GM21367 (cell line): ENCODE measurements at regions not wholly inside any gene's neighbourhood (a gene's known extent, or its start where the extent isn't known, plus 50 kb on each side); places are given as distances from the start of the nearest gene placed in this dataset.

Source experiments
- ATAC-seq: cut with Tn5 transposase; IDR thresholded peaks from one replicate; pipeline ENCODE4 v1.9.1; 2021; ENCODE audit not compliant: unreplicated experiment

DNA sequence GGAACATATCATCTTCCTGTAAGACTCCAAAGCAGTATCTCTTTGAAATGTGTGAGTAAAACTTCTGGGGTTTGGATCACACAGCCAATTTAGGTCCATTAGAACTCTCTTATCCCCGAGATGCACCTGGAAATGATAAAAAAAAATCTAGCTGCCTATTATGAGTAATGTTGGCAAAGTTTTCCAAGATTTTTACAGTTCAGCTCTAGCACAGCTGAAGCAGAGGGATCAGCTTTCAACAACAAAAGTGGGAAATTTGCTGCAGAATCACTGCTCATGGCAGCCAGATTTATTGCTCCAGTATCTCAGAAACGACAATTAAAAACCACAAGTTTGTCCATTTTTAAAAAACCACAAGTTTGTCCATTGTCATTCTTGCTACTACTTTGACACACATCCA lies 292.2 kb downstream of the IRX2 start:
- no peak for ATAC-seq

DNA sequence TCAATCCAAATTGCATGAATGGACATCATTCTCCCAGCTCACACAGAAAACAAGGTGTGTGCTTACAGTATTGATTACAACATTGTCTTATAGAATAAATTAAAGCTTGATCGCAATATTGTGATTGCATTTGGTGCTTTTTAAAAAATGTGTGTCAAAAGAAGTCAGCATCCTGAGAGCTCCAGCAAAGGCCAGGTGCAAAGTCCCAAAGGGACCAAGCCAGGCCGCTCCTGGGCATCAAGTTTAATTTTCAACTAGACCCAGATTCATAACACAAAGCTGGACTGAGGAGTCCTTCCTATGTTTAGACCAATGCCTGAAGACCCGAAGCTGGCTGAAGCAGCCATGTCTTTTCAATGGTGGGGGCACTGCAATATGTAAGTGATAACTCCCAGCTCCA lies 295.6 kb downstream of the IRX2 start:
- no peak for ATAC-seq

DNA sequence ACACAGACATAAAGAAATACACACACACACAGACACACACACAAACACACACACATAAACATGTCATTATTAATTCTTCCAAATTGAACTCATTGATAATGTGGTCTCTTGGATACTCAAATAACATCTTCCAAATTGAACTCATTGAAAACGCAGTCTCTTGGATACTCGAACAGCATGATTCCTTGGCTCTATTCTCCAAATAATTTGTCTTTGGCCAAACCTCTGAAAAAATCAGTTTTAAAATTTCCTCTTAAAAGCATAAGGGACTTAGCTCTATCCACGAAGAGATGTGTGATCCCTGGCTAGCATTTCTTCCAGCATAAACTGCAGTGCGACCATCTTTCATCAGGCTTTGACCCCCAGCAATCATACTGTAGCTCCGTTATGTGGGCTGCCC lies 296.6 kb downstream of the IRX2 start:
- no peak for ATAC-seq

DNA sequence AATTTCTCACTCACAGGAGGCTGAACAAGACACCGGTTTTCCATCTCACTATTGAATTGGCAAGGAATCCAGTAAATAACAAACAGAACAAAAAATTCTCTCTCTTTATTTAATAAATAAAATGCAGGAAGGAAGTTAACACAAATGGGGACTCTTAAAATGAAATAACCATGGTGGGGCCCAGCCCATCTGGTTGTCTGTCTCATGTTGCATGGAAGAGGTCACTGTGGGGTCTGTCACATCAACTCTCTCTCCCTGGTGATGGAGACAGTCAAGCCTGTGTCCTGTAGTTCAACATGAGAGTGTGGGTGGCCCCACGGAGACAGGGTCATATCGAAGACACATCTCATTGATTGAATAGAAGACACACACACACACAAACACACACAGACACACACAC lies 297.7 kb downstream of the IRX2 start:
- no peak for ATAC-seq

DNA sequence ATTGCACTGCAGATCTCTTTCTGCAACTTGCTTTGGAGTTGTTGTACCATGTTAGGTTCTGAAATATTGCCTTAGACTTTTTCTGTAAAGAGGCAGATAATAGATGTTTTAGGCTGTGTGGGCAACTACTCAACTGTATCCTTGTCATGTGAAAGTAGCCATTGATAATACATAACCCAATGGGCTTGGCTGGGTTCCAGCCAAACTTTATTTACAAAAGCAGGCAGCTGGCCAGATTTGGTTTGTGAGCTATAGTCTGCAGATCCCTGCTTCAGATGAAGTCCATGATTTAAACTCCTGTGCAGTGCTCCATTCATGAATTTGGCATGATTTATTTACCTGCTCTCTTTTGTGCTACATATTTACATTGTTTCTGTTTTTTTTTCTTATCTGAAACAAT lies 300.4 kb downstream of the IRX2 start:
- ATAC-seq: no peak

DNA sequence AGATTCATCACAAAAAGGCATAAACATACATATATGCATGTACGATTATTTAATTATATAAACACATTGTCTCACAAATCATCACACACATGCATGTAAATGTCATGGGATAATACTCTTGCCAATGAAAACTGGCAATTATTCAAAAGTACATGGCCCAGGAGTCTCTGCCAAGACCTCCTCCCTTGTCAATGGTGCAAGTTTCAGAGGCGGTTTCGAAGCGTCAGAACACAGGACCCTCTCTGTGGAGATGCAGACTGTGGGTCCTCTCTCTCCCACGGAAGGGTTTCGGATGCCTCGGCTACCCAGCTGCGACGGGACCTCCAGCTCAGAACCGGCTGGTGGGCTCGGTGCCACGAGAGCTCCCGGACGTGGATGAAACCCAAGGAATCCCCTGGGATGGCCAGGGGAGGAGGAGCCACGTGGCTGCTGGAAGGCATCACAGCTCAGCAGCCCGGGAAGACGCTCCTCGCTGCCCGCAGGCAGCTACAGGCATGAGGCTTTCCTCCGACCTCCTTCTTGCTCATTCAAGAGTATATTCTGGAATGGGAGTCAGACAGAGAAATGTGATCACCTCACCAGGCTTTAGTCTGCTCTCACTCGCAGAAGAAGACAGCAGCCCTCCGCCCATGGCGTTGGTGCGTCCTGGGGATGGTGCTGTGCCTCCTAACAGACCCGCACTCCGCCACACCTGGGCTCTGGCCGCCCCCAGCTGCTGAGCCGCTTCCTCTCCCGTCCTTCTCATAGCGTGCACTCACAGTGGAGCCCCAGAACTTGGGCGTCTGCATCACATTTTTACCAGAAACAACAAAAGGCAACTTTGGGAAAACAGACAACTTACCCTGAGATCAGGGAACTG lies 308.8 kb downstream of the IRX2 start:
- no peak for ATAC-seq

DNA sequence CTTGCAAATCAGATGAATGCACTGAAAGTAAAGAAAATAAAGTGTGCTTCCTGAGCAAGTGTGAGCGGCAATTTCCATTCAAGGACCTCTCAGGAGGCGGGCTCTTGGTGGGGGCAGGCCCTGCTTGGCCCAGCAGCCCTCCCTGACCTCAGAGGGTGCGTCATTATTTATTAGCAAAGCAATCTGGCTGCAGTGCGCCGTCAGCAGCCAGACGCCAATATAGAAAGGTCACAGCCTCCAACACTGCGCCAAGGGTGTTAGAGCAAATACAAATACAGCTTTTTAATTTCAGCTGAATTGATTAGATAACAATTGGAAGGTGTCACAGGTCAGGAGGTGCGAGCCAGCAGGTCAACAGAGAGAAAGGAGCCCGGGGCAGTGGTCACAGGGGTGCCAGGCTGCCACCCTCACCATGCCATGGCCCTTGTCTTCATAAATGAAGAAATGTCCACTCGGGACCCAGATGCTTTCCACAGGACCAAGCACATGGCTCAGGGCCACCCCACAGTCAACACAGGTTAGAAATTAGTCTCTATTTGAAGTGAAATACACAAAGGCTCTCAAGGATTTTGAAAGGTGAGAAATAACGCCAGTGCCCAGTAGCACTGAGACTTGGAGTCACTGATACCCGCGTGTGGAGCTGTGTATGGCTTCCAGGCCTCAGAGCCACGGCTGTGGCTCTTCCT lies 309.8 kb downstream of the IRX2 start:
- no peak for ATAC-seq

DNA sequence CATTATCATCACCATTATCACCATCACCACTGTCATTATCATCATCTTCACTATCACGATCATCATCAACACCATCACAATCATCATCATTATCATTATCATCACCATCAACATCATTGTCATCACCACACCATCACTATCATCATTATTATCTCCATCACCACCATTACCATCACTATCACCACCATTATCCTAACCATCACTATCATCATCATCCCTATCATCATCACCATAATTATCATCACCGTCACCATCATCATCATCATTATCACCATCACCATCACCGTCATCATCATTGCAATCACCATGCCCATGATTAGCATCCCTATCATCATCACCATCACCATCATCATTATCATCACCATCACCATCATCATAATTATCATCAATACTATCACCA lies 311.9 kb downstream of the IRX2 start:
- no peak for ATAC-seq

DNA sequence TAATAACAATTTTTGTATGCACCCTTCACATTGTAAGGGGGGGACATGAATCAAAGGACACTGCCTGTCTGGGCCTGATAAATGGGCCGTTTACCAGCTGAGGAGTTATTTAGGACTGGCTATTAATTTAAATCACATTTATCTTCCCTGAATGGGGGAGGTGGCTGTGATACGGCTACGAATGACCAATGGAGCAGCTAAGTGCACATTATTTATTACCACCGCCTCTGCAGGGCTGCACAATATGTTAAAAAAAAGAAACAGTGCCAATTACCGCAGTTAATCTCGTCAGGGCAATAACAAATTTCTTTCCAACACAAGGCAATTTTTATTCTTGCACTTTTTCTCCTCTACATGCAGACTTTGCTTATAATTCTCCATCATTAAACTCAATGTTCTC lies 318.4 kb downstream of the IRX2 start:
- ATAC-seq: no peak

DNA sequence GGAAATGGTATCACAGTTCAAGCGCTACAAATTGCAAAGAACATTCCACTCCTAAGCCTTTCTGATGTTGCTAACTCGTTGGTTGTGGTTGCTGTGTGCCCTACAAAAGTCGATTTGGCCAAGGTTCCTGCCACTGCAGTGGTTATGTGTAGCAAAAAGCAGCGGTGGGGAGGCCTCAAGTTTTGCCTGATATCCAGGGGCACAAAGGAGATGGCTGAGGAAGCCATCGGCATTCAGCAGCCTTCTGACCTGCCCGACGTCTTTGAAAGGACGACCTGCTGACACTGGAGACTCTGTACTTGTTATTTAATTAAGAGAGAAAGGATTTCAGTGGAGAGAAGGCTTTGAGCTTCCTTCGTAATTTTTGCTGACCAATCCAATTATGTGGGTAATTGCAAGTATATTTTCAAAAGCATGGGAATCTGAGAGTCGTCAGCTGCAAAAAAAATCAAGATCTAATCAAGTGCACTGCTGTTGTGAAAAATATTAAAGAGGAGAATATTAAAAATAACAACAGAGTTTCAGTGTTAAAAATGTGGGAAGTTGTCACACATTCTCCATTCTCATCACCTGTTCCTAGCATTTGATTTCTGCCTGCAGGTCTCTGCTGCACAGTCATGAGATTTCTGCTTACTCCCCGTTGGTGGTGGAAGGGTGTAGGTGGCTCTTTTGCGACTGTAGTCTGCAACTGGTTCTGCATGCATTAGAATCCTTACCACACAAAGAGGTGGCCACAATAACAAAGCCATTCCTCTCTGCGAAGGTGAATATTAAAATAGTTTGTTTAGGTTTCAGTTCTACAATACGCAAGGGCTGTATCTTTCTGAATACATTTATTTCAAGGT lies 319.2 kb downstream of the IRX2 start:
- ATAC-seq: no peak

DNA sequence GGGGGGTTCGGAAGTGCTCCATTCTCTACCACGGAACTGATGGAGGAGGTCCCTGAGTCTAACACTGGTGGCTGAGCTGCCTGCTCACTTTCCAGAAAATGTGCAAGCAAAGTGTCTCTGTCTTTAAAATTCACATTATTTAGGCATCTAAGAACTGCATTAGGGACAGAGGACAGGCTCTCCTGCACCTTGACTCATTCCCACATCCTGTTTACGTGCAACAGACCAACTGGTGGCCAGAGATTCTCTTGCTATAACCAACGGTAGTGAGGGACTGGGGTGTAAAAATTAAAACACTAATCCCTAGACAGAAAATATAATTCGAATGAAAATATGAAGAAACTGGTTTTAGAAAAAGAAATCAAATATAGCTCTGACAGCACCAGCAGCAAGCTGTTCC lies 320.9 kb downstream of the IRX2 start:
- no peak for ATAC-seq

DNA sequence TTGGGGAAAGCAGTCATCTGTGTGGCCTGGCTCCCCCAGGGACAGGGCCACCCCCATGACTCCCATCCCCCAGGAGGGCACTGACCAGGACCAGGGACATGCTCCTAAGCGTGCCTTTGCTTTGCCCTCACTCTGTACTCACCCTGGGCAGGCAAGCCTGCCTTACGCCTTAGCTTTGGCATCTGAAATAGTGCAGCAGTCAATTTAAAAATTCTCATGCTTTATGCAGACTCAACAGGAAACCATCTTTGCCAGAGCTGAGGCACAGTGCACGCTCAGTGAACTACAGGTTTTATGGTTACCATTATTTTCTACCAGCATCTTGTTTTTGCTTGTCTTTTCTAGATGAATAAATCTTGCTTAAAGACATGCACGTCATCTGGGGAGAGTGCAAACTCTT lies 323.5 kb downstream of the IRX2 start:
- ATAC-seq: no peak

DNA sequence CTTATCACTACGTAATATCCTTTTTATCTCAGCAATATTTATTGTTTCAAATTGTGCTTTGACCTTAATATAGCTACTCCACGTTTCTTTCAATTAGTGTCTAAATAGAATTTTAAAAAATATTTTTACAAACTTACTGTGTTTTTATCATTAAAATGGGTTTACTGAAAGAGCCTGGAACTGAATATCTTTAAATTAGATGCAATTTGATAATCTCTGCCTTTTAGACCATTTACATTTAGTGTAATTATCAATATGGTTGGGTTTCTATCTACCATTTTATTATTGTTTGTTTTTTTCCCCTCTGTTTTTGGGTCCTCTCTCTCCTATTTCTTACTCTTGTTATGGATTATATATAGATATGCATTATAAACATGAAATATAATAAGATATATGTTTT lies 327.8 kb downstream of the IRX2 start:
- ATAC-seq: no peak

DNA sequence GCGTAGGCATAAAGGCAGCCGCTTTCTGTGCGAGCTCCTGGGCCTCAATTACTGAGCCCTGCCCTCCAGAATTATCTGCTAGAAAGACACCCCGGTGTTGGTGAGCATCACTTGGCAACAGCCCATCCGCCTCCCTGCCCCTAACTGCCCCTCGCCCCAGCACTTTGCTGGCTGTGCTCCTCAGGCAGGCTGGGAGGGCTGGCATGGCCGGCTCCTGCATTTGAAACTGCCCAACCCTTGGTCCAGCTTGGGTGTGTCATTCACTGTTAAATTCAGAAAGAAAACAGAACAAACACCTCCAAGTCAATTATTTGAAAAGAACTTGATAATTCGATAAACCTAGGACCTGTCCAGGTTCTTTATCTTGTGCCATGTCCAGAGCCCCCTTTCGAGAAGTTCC lies 334.2 kb downstream of the IRX2 start:
- ATAC-seq: no peak

DNA sequence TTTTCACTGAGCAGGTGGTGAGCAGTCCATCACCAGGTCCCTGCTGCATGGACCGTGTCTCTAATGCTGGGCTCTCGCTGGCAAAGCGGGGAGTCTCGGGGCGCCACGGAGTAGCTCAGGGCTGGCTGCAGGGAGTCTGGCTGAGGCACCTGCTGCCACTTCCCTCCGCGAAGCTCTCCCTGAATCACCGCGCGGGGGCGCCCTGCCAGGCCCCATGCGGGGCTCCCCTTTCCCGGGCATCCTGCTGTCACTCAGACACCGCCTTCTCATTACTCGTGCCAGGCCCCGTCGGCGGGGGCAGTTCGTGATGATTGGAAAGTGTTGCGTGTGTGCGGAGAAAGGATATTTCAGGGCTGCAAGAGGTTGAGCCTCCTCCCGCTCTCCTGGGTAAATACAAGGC lies 335.8 kb downstream of the IRX2 start:
- ATAC-seq: no peak

DNA sequence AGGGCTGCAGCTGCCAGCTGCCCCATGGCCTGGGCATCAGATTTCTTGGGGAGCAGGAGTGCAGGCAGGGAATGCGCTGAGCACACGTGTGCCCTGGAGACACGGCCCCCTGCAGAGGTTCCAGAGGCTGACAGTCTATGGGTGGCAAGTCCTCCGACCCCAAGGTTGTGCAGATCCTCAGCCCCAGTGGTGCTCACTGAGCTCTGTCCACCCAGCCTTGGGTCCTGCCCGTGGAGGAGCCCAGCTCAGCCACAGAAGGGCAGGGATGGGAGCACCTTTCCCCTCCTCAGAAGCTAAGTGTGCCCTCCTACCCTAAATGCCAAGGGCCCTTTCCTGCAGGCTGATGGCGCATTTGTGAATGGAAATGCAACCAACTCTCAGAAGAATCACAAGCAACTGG lies 341.0 kb downstream of the IRX2 start:
- ATAC-seq: no peak

DNA sequence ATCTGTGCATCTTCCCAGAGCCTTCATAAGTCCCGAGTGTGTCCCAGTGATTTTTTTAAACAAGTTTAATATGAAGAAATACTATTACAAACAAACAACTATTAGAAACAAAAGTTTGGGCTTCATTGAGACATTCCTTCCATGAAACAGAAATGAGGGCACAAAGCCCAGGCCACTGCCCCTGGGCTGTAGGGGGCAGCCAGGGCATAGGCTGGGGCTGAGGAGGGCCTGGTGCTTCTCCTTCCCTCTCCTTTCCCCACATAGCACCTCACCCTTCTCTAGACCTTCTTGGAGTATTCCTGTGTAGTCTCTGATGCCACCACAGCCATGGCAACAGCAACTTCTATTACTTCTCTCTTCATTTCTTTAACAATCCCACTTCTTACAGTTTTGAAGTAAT lies 348.2 kb downstream of the IRX2 start:
- ATAC-seq: no peak

DNA sequence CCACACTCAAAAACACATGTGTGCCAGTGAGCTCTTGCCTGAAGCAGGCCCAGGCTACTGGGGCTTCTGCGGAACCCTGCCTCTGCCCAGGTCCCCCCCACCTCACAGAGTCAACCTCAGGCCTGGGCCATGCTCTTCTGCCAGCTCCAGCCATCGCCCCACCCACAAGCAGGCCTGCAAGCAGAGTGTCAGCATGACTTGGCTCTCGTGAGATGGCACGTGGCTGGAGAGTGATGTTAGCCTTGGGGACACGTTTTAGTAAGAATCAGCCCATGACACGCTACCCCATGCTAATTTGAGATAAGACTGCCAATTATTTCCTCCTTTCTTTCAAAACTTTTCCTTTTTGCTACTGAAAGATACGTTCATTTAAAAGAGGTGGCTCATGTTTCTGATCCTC lies 351.7 kb downstream of the IRX2 start:
- no peak for ATAC-seq

DNA sequence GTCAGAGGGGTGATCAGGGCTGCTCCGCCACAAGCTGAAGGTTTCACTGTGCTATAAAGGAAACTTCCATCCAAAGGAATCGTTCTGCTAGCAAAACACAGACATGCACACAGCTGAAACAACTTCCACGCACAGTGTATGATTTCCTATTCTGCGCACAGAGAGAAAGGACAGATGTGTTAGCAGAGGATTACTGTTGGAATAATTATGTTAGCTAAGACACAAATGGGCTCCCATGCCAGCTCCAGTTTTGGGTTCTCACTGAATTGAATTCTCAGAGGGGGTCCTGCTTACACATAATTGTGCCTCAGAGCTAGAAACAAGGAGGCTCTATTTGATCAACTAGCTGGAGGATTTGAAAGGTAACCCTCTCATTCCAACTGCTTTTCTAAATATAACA lies 352.4 kb downstream of the IRX2 start:
- ATAC-seq: no peak

DNA sequence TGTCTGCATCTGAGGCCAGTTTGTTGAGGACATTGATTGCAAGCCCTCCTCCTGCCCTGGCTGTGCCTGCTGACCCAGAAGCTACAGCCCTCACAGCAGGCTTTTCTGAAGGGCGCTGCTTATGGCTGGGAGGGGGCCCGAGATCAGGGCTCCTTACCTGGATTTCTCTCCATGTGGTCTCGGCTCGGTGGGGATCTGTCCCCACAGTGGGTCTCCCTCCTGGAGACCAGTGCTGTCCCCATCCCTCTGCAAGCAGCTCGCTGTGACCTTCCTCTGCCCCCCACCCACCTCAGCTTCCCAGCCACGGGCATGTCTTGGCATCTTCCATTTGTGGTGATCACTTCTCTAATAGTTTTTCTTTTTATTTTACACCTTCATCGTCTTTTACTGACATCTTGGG lies 357.9 kb downstream of the IRX2 start:
- ATAC-seq: no peak

DNA sequence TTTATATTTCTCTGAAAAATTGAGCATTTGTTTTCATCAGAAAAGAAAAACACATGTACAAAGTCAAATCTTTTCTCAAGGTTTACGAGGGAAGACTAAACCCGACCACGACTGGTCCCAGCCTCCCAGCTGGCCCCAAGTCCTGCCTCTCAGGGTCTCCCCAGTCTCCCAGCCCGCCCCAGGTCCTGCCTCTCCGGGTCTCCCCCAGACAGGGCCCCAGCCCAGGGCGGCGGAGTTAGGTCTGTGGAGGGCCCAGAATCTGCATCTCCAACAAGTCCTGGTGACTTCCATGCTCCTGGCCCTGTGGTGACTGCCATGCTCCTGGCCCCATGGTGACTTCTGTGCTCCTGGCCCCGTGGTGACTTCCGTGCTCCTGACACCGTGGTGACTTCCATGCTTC lies 359.9 kb downstream of the IRX2 start:
- ATAC-seq: no peak

DNA sequence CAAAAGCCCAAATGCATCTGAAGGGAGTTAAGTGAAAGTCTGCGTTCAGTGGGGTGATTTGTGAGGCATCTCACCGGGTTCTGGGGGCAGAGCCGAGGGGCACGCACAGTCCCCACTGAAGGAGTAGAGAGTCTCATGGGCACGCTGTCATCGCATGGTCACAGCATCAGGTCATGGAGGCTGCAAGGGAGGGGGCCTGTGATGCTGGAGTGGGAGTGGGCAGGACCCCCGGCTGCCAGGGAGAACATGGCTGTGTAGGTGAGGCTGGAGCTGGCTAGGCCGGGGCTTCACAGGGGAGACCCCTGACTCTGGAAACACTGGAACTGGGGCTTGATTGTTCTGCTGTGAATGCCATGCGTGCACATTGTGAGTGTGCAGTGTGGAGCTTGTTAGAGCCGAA lies 360.5 kb downstream of the IRX2 start:
- ATAC-seq: no peak
